Fibroblast of skin of abdomen (primary cell): ENCODE measurements at regions not wholly inside any gene's neighbourhood (a gene's known extent, or its start where the extent isn't known, plus 50 kb on each side); places are given as distances from the start of the nearest gene placed in this dataset.

Experiments
- DNase-seq: peaks from one replicate; pipeline ENCODE4 v3.0.0-alpha.2; 2013

DNA sequence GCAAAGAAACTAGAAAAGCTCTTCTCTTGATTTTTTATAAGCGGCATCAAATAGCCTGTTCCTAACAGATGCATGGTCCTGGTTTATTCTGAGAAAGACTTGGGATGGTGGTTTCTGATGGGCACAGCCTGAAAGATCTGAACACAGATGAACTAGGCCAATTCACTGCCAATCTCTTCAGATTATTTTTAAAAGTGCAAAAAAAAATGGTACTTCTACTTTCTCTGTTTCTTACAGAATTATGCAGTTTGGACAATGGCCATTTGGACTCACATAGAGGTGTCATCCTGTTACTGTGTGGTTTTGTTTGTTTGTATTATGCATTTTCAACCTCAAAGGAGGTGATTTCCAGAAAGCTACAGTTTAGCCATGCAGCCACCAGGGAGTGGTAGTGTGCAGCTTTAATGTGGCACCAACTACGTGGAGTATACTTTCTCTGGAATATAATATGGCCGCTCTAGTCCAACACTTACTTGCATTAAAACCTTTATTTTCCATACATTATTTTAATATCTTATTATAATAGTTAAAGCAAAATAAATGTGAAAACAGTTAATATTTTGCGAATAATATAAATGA, 469.8 kb upstream of the KIRREL3 start:
- no peak for DNase-seq

DNA sequence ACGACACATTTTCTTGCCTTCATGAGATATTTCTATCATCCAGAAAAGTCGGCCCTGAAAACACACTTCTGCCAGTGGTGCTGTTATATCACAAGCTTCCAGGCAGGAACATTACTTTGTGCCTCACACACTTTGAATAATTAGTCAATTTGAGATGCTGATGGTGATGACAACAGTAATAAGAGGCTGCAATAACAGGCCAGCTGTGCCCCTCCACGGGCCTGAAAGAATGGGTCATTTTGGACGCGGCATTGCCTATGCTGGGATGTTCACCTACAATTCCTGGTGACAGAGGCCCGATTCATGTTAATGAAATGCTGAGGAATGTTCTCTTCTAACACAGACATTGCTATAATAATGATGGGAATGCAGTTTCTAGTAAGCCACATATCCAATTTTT, 463.8 kb upstream of the KIRREL3 start:
- no peak for DNase-seq

DNA sequence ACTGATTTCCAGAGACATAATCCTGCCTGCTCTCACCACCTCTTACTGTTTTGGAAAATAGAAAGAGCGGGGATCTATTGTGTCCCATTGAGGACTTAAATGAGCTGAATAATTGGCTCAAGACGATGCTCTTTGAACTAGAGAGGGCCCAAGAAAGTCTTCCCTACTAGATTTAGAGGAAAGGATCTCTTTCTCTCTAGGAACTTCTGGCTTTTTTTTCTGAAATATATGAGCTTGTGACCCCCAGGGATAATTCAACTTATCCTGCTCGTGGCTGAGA, 461.4 kb upstream of the KIRREL3 start:
- no peak for DNase-seq

DNA sequence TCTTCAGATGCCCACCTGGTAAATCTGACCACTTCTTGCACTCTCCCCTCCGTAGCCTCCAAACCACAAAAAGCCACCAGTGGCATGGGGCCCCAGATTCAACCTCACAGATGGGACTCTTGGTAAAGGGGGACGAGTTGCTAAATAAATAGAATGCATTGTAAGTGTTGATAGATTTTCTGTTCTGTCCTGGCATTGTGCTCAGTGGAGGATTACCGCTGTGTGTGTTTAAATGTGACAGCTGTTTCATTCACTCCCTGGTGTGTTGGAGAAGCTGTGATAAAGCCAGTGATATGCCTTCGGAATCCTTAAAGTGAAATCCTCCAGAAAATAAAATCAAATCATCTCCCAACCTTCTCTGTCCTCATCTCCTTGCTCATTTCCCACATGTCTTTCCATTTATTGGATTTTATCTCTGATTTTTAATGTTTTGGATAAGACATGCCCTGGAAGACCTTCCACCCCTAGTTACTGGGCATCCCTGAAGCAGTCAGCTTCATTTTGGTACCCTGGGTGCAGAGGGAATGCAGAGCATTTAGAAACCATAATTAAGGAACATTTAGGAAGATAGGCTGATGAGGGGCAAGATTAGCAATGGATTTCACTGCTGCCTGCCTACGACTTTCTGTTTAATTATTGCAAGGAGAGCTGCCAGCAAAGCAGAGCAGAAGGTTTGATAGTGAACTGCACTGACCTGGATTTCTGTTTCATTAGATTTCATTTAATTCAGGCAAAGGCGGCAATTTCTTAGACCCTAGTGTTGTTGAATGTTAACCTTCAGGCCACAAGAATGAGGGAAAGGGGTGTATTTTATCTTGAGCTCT, 460.9 kb upstream of the KIRREL3 start:
- no peak for DNase-seq

DNA sequence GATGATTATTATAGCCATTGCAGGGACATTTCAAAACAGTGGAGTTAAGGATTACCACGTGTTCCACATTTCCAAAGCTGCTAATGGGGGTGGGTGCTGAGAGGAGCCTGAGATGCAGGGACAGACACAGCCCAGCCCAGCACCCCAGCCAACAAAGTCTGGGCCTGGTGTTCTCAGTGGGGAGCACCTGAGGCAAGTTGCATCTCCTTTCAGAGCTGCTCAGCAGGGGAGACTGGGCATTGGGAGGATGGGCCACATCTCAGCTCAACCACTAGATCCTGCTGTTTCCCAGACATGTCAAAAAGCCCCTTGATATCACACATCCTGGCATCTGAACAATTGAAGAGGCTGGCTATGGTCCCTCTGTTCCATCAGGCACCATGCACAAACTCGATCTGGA, 458.0 kb upstream of the KIRREL3 start:
- DNase-seq: no peak

DNA sequence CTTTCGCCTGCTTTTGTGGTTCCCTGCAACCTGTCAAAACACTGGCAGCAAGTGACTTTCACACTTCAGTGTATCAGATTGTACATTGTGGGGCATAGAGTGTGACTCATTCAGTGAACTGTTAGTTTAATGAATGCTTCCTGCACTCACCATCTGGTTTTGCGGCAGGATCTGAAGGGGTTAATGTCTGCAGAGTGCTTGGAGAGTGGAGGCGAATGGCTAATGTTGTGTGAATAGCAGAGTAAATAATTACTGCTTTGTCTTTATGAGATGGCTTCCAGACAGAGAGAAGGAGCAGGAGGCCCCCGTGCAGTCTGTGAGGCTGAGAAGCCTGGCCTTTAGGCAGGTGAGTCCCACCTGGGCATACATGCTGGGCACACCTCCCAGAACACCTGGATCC, 454.3 kb upstream of the KIRREL3 start:
- no peak for DNase-seq

DNA sequence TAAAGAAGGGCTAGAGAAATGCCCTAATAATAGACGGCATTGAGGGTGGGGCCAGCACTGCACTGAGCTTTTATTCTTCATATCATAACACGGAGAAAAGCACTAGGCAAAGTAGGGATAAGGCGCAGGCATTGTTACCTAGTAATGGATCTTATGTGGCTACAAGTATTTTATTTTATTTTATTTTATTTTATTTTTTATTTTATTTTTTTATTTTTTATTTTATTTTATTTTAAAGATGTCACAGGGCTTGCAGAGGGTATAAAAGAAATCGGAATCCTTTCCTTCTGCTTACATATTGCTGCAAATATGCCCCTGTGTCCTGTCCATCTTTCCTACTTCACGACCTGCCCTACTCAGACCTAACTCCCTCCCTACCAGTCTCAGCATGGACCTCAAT, 452.0 kb upstream of the KIRREL3 start:
- DNase-seq: no peak

DNA sequence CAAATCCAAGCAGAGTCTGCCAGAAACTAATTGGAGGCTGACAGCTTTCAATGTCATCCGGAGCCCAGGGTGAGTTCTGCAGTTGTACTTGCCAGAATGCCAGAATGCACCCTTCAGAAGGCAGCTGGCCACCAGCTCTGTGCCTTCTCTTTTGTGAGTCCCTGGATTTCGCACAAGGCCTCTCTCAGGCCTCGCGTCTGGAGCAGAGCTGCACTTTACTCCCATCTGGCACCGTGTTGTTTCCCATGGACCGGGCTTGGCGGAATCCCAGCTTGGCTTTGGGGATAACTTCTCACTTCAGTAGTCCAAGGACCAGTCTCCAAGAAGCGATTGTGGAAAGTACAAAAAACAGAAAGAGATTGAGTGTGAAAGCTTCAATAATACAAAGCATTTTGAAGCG, 451.3 kb upstream of the KIRREL3 start:
- no peak for DNase-seq

DNA sequence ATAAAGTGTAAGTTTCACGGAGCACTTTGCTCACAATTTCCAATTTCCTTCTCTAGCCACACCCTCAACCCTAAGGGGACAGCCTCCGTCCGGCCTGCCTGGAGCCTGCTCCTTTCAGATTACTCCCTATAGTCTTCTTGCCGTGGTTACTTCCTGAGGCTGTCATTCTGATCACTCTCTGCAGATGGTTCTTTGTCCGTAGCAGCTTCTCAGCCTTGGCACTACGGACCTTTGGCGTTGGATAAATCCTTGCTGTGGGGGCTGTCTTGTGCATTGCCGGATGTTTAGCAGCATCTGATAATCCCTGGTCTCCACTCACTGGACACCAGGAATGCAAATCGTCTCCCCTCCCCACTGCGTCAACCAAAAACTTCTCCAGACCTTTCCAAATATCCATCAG, 447.5 kb upstream of the KIRREL3 start:
- DNase-seq: no peak

DNA sequence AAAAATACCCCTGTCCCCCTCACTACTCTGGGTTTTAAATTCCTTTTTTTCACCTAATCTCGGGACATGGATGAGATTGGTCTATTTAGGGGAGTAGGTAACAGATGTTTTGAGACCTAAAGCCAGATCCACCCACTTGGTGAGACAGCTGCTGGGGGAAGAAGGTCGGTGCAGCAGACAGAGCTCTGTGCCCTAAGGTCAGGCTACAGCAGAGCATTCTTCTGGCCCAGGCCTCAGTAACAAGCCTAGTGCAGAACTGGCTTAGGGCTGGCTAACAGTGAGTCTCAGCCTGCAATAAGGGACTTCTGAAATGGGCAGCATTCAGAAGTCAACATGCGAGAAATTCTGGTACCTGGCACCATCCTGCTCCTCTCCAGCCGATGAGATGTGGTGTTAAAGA, 444.9 kb upstream of the KIRREL3 start:
- no peak for DNase-seq

DNA sequence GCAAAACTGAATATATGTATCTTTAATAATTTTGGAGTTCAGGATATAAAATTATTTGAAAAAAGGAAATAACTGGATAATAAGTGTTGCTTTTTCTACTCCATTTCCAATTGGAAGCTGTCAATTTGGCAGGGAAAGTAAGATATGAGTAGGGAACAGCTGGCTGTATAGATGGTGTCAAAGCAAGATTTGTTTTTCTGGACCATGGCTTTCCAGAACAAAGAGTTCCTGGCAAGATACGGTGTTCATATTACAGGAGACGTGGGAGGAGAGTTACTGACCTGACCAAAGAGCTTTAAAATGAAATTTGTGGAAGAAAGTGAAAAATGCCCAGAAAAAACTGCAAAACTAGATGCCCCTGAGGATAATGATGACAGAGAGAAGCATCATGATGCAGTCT, 442.7 kb upstream of the KIRREL3 start:
- no peak for DNase-seq

DNA sequence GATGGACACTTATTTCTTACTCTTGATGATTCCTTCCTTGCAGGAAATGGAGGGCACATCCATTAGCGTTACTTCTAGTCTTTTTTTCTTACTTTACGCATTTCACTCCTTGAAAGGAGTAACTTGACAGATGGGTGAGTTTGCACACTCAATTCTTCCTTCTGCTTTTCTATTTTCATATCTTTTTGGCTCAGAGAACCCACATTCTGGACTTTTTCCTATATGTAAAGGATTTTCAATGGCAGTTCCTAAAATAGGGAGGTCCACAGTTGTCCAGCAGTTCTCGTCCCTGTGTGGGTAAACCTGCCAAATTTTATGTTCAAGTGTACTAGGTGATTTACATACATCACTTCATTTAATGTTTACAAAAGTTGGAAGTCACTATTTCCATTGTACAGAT, 440.0 kb upstream of the KIRREL3 start:
- no peak for DNase-seq

DNA sequence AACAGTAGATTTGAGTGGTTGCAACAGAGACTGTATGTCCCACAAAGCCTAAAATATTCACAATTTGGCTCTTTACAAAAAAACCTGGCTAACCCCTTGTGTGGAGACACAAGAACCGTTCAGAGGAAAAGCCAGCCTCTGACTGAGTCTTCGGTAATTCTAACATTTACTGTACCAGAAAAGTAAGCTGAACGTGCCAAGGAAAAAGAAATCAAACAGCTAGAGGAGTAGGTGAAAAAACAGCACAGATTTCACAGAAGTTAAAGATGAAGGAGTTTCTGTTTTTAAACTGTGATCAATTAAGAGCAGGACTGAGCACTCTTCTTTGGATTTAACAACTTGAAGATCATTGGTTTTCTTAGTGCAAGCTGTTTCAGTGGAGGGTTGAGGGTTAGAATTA, 424.7 kb upstream of the KIRREL3 start:
- DNase-seq: no peak

DNA sequence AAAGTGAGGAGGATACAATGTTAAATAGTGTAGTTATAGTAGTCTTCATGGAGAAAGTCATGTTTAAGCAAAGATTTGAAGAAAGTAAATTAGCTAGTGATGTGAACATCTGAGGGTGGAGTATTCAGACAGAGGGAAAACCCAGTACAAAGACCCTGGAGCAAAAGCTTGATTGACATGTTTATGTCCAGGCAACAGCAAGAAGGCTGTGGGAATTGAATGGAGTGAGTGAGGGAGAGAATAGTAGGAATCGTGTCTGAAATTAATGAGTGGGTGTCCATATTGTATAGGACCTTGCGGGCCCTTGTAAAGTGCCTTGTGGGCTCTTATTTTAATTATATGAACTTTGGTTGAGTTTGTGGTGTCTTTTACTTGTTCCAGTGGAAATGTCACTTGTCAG, 424.1 kb upstream of the KIRREL3 start:
- DNase-seq: no peak

DNA sequence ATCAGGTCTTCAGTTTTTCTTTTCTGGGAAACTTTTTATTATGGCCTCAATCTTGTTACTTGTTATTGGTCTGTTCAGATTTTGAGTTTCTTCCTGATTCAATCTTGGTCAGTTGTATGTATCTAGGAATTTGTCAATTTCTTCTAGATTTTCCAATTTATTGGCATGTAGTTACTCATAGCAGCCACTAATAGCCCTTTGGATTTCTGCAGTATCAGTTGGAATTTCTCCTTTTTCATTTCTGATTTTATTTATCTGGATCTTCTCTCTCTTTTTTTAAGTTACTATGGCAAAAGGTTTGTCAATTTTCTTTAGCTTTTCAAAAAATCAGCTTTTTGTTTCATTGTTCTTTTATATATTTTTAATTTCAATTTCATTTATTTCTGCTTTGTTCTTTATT, 419.6 kb upstream of the KIRREL3 start:
- DNase-seq: no peak

DNA sequence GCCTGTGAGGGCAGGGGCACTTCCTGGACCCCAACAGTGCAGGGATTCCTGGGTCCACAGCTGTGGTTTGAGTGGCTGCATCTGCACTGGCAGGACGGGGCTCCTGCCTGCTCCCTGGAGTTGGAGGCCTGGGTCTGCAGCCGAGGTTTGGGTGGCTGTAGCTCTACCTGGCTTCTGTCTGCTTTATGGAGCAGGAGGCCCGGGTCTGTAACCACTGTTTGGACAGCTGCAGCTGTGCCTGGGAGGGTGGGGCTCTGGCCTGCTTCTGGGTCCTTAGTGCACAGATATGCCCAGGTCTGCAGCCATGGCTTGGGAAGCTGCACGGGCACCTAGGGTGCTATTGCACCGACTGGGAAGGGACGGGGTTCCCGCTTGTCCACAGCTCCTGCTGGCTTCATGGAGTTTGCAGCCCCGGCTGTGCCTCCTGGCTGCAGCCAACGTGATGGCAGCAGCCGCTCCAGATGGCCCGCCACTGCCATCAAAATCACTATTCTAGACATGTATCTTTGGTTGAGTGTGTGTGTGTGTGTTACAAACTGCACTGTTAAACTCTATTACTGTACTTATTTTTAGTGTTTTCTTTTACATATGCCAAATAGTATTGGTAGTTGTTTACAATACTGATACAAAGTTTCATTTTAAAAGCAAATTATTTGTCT, 412.3 kb upstream of the KIRREL3 start:
- DNase-seq: no peak

DNA sequence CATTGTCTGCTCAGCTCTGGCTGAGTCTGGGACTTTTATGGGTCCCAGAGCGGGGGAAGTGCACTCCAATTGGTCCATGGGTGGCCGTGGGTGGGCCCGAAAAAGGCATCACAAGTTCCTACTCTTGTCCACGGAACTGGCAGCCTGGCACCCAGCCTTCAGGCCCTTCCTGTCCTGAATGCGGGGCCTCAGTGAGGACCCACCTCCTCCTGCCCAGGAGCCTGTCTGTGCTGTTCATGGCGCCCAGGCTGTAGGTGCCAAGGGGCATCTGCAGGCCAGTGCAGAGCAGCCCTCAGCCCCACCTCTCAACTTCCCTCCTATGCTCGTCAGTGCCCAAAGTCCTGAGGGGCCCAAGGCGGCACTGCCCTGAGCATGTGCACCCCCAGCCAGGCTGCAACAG, 411.7 kb upstream of the KIRREL3 start:
- no peak for DNase-seq

DNA sequence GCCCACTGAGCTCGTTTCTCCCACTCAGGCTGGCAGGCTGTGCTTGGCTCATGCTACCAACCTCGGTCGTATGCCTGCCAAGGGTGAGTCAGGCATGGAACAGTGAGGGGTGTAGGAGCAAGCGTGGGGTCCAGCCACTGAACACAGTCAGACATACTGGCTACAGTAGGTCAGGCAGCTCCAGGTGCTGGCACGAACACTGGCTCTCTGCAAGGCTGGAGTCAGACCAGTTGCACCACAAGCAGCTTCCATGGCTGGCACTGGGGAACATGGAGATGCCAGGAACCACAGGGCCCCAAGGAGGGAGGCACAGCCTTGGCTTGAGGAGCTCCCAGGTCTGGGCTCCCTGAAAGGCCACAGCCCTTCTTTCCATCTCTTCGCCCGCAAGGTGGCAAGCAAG, 410.7 kb upstream of the KIRREL3 start:
- DNase-seq: no peak

DNA sequence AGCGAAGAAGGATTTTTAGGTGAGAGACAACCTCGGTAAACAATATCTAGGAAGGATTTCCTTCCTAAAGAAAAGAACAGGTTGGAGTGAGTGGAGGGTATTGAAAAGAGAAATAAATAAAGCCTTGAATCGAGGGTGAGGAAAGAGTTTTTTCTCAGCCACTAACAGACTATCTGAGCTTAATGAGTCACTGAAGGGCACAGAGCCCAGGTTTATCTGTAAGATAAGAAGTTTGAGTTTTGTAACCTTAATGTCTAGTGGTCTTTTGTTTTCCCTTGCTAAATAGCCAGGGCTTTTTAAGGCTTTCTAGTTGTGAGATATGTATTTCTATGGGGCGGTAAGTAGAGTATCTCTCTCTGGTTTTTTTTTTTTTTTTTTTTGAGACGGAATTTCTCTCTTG, 394.5 kb upstream of the KIRREL3 start:
- DNase-seq: no peak

DNA sequence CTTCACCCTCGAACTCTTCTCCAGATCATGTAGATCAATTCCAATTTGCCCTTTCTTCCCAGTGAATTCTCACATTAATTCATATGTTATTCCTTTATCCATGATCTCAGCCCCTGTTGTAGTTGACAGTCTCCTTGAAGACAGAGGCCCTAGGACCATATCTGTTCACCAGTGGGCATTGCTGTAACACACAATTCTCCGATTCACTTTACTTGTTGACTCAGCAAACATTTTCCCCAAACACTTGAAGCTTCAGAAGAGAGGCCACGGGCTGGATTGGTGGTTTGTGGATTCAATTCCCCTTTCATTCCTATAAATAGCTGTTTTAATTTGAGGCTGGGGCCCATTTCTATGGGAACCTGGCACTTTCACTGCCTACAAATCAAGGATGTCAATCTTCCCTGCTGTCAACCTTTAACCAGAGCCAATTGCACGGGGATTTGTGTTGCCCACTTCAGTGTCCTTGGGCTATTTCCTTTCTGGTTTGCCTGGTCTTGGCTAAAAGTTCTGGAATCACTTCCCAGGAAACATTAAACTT, 393.0 kb upstream of the KIRREL3 start:
- DNase-seq: no peak

DNA sequence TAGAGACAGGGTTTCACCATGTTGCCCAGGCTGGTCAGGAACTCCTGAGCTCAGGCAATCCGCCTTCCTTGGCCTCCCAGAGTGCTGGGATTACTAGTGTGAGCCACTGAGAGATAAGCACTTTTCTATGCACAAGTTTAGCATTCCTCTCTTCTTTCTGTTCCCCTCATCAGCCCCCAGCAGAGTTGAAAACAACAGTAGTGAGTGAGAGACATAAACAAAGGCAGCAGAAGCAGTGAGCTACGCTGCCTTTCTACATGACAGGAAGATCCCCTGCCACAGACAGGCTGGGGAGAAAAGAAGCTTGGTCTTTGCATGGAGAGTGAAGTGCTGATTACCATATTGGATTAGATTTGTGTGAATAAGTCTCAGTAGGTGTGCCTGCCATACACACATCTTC, 392.0 kb upstream of the KIRREL3 start:
- DNase-seq: no peak

DNA sequence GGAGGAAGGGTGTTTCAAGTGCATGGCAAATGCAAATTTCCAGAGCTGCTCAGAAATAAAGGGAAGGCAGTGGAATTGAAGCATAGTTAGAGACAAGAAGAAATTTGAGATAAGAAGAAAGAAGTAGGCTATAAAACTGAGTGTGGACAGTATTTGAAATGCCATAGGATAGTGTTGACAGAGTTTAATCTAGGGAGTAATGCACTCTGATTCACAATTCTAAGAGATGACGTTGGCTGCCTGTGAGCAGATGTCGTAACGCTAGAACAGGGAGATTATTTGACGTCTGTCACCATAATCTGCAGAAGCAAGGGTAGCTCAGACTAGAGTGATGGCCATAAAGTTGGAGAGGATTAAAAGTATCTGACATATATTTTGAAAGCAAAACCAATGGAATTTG, 389.9 kb upstream of the KIRREL3 start:
- DNase-seq: no peak

DNA sequence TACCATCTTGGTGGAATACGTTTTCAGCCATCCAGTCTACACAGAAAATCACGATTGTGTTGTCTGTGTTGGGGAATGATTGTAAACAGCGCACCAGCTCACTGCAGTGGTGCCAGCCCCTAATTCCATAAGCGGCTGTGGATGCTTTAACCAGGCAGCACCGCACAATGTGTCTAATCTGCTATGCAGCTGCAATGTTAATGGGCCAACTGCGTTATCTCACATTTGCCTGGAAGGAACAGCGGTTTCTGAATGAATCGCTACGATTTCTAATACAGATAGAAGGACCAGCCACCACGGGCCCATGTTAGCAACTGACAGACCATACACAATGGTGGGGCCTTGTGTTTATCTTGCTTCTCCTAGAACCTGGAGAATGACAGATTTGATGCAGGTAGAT, 384.5 kb upstream of the KIRREL3 start:
- DNase-seq: no peak

DNA sequence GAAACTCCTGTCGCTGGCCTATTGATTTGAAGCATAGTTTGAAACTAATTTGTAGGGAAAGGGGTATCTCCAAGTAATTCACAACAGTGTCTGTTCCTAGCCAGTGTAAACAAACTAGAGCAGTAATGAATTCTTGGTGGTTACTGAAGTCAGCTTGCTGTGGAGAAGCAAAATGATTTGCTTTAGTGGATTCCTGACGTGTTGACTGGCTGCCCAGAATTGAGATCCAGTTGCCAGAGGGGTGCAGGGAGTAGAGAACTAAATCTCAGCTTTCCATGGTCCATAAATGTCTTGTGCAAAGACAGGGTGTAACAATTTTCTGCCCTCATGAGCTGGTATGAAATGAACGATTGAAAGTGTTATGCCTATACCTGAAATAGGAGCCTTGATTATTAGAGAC, 382.5 kb upstream of the KIRREL3 start:
- DNase-seq: no peak
